ENCODE measurements at regions not wholly inside any gene's neighbourhood (a gene's known extent, or its start where the extent isn't known, plus 50 kb on each side); places are given as distances from the start of the nearest gene placed in this dataset.
A peak's percentile ranks its signal among the peaks of the same experiment; 100 is the strongest.

DNA sequence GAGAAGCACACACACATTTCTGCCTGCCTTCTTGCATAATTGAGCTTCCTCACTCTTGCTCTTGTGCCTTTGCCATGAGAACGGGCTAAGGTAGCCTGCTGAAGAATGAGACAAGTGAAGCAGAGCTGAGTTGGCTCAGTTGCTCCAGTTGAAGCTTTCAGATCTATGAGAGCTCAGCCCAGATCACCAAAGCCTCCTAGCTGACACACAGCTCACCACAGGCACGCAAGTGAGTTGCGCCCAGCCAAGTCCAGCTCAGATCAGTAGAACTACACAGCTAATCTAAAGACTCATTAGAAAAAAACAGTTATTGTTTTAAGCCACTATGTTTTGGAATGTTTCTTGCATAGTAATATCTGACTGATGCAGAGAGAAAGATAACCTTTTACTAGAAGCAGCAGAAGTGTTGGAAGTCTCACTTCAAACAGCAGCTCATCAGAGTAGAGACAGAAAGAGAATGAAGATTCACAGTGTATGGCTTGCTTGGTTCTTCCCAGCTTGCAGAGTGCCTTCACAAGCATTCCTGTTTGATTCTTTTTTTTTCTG, 362.4 kb downstream of the MID1IP1 start:
- FAIRE-seq (no peak), DNase-seq (ENCODE audit: insufficient read length, low spot score) (no peak)

DNA sequence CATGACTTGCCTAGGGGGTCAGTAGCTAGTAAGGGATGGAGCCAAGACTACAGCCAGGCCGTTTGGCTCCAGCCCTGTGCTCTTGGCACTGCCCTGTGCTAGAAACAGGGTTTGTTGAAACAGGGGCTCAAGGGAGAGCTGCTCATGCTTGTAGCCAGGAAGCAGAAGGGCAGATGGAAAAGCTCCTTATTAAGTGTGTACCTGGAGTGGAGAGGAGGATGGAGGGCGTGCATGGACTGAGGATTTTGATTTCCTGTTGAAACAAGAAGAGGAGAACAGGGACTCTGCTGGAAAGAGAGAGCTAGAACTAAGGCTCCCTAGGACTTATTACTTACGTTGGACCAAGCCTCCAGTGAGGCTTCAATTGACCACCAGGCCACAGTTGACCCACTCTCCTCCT, 363.0 kb downstream of the MID1IP1 start:
- FAIRE-seq (no peak), DNase-seq (ENCODE audit: insufficient read length, low spot score) (no peak)

DNA sequence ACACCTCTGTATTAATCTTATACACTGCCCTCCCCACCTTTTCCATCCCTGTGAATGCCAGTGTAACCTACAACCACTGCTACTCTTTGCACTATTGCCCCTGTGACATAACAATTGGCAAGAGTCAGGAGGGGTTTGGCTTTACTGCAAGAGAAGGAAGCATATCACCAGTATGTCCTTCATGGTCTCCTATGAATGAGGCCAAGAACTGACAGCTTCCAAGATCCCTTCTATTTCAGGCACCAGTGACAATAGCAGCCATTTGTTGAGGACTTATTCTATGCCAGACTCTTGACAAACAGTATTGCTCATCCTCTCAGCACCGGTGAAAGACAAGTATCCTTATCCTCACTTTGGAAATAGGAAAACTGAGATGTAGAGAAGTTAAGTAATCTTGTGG, 363.9 kb downstream of the MID1IP1 start:
- no peak for DNase-seq (ENCODE audit: insufficient read length, low spot score)
- FAIRE-seq = no peak

DNA sequence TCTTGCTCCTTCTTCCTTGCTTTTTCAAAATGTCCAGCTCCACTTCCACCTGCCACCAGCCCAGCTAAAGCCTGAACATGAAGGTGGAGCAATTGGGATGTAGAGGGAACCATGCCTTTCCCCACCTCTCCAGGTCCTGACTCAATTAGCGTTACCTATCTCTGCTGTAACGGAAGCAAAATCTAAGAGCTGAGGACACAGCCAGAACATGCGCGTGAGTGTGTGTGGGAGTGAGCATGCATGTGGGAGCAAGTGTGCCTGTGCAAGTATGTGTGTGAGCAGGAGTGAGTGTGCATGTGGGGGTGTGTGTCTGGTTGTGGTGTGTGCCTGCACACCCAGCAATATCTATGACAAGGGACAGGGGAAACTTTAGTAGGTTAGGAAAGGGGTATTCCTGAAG, 364.5 kb downstream of the MID1IP1 start:
- DNase-seq (ENCODE audit: insufficient read length, low spot score) = no peak
- FAIRE-seq = no peak

DNA sequence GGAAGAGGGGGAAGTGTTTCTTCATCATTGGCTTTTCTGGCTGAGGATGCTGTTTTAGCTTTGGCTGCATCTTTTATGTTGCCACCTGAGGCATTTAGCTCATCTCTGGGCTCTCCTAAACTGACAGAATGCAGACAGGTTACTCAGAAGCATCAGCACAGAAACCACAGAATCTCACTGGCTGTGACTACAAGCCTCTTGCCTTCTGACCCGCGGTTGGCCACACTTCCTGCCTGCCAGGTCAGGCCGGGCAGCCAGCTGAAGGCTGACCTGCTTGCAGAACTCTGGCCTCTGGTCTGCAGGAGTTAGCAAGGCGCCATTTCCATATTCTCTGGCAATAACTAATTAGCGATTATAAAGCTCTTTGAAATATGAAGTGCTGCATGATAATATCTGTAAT, 366.5 kb downstream of the MID1IP1 start:
- DNase-seq (ENCODE audit: insufficient read length, low spot score) (peak; percentile 17), FAIRE-seq (peak; percentile 79)

DNA sequence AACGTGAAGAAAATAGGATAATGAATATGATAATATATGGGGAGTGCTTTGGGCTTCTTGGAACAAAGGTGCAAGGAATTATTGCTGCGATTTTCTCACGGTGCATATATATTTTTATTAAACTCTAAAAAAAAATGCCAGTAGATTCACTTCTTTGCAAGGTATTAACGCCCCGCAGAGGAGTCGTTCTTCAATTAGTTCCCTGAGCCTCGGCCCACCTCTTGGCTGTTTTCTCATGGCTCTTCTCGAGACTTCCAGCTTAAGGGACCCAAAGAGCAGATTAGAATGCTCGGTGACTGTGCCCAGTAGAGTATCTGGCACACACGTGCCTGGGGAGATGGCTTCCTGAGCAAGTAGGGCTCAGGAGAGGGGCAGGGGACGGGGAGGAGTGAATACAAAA, 367.4 kb downstream of the MID1IP1 start:
- no peak for FAIRE-seq
- no peak for DNase-seq (ENCODE audit: insufficient read length, low spot score)

DNA sequence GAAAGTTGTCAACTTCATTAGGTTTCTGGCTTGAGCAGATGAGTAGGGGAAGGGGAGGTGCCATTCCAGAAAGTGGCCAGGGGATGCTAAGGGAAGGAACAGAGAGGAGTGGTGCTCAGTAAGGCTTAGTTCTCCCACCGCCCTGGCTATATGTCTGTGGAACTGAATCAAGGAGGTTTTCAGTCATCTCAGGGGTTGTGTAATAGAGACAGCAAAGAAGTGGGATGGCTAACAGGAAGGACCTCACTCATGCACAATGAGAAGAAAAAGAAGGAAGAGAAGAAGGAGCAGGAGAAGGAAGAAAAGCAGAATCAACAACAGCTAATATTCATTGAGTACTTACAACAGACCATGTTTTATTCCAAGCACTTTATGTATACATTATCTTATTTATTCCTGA, 368.7 kb downstream of the MID1IP1 start:
- FAIRE-seq (peak; percentile 66), DNase-seq (ENCODE audit: insufficient read length, low spot score) (no peak)

DNA sequence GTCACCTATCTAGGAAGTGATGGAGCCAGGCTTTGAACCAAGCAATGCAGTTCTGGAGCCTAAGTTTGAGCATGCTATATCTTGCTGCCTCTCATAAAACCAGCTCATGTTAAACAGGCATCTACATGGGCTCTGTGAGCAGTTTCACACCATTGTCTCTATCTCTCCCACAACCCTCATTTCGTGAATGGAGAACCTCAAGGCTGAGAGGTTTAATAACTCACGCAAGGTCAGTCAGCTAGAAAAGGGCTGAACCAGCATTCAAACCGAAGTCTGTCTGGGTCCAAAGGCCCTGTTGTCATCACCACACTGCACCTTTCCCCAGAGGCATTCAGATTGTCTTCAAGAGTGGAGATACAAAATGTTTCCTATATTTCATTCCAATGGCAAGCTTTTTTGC, 369.2 kb downstream of the MID1IP1 start:
- DNase-seq (ENCODE audit: insufficient read length, low spot score) (no peak), FAIRE-seq (peak; percentile 45)

DNA sequence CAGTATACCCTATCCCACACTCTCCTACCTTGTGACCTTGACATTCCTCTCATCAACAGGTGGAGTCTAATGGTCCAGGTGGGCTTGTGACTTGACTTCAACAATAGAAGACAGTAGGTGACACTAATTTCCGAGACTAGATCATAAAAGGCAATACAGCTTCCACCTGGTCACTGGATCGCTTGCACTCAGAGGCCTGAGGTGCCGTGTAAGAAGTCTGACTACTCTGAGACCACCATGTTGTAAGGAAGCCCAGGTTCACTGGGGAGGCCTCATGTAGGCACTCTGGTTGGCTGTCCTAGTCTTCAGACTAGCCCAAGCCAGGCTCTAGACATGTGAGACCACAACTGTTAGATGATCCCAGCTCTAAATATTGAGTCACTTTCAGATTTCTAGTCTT, 370.4 kb downstream of the MID1IP1 start:
- FAIRE-seq (no peak), DNase-seq (ENCODE audit: insufficient read length, low spot score) (no peak)

DNA sequence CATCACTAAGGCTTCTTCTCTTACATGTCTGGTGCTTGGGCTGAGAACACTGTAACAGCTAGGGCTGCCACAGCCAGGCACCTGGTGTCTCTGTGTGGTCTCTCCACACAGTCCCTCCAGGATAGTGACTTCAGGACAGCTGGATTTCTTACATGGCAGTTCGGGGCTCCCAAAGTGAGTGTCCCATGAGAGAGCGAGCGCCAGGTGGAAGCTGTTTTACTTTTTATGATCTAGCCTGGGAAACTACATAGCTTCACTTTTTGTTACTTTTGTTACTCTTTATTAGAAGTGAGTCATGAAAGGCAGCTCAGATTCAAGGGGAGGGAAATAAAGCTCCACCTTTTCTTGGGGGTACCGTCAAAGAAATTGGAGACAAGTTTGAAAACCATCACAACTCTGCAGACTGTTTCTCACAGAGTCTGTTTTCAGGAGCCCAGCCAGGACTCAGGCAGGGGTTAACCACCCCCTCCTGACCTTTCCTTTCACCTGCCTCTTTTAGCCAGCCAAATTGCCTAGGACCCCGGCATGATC, 373.0 kb downstream of the MID1IP1 start:
- FAIRE-seq (peak; percentile 45), DNase-seq (ENCODE audit: insufficient read length, low spot score) (no peak)

DNA sequence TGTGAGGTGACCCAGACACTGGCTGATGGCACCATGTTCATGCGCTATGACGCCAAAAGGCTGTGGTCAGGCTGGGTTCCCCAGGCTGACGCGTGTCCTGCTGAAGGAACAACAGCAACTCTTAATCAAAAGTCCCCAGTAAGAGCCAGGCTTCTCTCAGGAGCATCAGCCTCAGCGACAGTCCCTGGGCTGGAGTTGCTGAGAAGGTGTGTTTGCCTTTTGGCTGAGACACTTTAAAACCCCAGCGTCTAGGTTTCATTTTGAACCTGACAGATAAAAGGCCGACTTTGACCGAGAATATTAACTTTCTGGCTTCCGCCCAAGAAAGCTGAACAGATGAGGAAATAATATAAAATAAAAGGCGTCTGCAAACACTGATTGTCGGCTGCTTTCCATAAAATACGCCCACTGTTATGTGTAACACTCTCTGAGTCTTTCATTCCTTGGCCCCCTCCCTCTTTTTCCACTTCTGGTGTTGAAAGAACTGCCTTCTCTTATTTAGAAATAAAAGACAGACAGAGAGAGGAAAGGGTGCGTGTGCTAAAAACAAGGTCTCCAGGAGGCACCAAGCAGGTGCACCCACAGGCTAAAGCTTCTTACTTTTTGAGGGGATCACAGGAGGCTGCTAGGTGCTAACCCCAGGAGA, 373.6 kb downstream of the MID1IP1 start:
- DNase-seq (ENCODE audit: insufficient read length, low spot score) = no peak
- peak; percentile 95 for FAIRE-seq

DNA sequence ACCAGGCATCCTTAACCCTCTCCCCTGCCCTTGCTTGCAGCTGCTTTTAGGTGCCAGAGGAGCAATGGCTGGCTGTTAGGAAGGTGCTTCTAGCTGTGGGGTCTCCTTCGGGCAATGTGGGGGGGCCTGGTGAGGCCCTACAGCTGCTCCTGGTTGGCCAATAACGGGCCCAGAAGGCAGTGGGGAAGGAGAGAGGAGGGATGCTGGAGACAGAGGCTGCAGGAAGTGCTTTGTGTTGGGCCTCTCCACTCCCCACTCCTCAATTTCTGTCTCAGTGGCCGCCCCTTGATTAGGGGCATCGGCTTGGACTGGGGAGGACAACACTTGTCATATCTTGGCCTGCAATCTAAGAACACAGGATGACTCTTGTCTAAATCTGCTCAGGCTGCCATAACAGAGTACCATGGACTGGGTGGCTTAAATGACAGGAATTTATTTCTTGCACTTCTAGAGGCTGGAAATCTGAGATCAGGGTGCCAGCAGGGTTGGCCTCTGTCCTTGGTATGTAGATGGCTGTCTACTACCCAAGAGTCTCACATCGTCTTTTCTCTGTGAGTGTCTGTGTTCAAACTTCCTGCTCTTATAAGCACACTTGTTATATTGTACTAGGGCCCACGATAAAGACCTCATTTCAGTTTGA, 374.3 kb downstream of the MID1IP1 start:
- FAIRE-seq (peak; percentile 28), DNase-seq (ENCODE audit: insufficient read length, low spot score) (no peak)

DNA sequence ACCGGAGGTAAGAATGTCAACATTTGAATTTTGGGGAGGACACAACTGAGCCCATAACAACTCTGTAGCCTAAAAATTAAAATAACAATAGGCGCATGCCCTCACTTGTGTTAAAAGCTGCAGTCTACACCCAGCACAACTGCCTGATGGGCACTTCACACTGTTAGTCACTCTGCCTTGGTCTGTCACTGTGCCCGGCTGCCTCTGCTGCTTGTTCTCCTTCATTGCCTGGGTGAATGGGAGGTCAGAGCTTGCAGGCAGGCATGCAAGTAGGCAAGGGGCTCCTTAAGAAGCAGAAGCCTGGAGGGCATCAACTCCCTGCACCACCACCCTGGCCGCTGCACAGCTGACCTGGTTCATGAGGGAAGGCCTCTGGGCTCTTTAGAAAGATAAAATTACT, 374.8 kb downstream of the MID1IP1 start:
- DNase-seq (ENCODE audit: insufficient read length, low spot score) = no peak
- FAIRE-seq = no peak

DNA sequence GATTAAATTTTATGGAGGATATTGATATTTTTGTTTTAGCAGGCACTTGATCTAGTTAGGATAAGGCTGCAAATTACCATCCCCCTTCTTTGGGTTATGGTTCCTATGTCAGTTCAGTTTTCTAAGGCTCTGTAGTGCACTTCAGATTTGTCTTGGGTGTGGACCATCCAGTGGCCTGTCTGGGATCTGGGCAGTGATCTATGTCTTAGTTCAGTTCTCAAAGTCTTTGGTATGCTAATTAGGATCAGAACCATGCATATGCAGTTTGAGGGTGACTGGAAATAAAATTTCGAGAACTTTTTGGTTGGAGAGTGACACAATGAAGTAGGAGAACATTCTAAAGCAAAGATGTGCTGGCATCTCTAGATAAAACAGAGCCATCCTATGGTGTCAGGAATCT, 388.2 kb downstream of the MID1IP1 start:
- DNase-seq (ENCODE audit: insufficient read length, low spot score) (no peak), FAIRE-seq (no peak)

DNA sequence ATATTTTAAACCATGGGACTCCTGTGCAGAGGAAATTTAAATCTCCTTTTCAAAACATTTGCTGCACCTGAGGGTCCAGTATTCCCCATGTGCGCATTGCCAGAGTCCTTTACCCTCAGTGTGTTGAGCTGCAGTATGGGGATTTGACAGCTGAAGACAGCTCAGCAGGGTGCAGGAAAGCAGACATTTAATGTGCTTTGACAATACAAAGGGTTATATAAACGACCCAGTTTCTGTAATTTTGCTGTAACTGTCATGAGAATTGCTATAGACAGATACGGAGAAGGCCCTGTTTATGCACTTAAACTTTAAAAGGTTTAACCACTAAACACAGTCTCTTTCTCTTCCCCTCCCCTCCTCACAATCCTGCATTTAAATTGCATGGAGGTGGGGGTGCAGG, 393.4 kb downstream of the MID1IP1 start:
- FAIRE-seq (no peak), DNase-seq (ENCODE audit: insufficient read length, low spot score) (no peak)

DNA sequence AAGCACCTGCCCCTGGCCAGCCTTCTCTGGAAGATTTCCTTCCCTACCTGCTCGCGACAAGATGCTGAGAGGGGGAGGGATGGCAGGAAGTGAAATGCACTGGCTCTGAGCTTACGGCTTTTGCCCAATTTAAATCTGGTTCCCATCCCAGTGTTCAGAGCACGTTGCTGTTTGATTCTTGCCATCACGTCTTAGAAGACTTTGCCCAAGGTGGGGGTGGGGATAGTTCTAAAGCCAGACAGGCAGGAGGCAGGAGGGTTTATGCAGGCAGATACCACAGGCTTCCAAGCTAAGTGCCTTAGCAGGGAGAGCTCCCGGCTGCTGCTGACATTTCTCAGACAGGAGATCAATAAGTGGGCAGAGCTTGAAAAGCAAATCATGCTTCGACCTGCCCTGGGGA, 393.9 kb downstream of the MID1IP1 start:
- DNase-seq (ENCODE audit: insufficient read length, low spot score) (no peak), FAIRE-seq (peak; percentile 95)

DNA sequence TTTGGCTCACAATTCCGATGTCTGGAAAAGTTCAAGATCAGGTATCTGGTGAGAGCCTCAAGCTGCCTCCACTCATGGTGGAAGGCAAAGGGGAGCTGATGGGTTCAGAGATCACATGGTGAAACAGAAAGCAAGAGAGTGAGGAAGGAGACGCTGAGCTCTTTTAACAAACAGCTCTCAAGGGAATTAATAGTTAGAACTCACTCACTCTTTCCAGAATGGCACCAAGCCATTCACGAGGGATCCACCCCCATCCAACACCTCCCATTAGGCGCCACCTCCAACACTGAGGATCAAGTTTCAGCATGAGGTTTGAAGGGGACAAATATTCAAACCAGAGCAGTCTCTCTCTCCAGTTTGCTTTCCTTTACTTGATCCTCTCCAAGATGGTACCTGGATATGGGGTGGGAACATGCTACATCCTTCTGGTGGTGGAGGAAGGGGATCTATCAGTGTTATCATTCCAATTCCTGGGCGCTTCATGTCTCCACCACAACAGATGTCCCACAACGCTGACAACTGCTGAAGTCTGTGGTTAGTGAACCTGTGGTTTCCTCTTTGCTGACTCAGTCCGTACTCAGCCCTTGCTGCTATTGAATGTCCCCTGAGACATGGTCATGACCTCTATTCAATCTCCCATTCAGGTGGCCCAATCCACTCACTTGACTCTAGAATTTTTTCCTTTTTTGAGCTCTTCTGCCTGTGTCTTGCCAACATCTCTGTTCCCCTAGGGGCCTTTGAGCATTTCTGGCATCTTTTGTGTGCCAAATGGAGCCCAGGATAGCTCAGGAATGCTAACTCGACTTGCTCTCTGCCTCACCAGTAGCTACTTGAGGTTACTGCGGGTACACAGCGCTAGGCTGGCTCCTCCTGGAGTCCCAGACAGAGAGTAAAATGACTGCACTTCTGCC, 395.2 kb downstream of the MID1IP1 start:
- FAIRE-seq = peak; percentile 100
- peak; percentile 38 for DNase-seq (ENCODE audit: insufficient read length, low spot score)

DNA sequence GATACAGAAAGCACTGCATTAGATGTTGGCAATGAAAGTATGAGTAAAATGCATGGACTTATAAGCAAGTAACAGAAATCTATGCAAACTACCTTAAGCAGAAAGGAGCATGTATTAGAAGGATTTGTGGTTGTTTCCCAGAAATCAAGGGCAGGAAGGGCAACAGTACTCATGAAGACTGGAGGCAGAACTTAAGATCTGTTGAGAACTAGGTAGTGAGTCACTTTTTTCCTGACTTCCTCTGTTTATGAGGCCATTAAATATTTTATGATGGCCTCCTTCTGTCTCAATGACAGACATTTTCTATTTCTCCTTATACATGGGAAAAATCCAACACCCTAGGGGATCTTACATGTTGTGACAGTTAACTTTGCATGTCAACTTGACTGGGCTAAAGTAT, 398.2 kb downstream of the MID1IP1 start:
- DNase-seq (ENCODE audit: insufficient read length, low spot score) = no peak
- no peak for FAIRE-seq

DNA sequence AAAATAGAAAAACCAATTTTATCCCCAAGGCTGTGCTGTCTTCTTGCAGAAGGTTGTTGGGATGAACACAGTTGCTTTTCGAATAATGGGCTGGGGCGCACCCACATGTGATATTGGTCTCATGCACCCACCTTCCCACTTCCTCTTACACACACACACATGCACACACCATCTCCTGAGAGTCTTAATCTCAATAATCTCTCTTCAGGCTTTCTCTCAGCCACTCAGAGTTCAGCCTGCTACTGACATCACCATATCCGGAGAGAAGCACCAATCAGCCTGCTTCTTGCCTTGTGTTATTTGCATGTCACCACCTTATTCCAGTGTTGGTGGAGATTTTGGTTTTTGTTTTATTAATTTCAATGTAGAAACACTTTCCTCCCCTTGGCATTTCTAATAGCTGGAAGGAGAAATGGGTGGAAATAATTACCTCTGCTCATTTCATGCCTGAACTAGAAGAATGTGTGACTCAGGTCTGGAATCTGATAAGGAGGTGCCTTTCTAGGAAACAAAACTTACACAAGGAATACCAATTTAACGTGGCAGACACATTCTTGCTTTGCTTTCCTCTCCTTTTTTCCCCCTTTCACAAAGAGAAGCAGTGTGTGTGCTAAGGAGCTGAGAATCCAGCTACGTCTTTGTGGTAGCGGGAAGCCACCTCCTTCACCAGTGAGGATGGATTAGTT, 400.2 kb downstream of the MID1IP1 start:
- DNase-seq (ENCODE audit: insufficient read length, low spot score) (no peak), FAIRE-seq (peak; percentile 94)

DNA sequence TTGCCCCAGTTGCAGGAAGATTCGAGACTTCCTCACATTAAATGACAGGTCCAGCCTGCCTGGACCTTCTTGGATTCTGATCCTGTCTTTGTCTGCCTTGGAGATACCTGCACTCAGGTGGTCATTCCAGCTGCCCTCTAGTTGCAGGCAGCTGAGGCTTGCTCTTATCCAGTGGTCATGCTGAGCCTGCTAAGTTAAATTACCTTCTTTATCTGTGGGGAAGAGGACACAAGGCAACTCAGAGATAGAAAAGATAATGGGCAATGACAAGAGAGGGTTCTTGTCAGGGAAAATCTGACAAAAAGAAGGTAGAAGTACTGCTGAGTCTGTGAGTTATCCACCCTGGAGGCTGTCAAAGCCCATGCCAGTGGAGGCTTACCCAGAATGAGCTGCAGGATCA, 401.4 kb downstream of the MID1IP1 start:
- FAIRE-seq (peak; percentile 4), DNase-seq (ENCODE audit: insufficient read length, low spot score) (no peak)

DNA sequence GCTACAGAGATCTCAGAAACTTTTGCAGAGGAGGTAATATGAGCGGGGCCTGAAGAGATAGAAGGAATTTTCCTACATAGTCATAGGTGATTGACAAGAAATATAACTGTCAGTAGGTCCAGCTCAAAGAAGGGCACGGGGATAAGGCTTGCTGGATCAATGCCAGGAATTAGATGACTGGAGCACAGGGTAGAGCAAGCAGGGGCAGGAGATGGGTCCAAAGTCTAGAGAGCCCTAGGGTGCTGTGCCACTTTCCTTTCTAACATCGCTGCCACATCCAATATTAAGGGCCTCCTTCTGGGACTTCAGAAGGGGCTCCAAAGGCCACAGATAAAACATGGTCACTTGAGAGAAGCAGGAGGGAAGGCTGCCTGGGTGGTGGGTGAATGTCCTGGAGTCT, 402.2 kb downstream of the MID1IP1 start:
- peak; percentile 21 for FAIRE-seq
- no peak for DNase-seq (ENCODE audit: insufficient read length, low spot score)

All from GM19239 (cell line).